ENCODE measurements at regions not wholly inside any gene's neighbourhood (a gene's known extent, or its start where the extent isn't known, plus 50 kb on each side); places are given as distances from the start of the nearest gene placed in this dataset.

GRCh38 chr9:108687006-108687987 lies 168.5 kb downstream of the ACTL7B start:
- TF ChIP-seq EP300 (IDR thresholded peaks at IDR 0.05; ENCODE audit: low read depth) (no peak), POLR2A (IDR thresholded peaks at IDR 0.05) (no peak), POLR2AphosphoS5 (IDR thresholded peaks at IDR 0.05) (no peak)
- TF ChIP-seq, protein P1, sequence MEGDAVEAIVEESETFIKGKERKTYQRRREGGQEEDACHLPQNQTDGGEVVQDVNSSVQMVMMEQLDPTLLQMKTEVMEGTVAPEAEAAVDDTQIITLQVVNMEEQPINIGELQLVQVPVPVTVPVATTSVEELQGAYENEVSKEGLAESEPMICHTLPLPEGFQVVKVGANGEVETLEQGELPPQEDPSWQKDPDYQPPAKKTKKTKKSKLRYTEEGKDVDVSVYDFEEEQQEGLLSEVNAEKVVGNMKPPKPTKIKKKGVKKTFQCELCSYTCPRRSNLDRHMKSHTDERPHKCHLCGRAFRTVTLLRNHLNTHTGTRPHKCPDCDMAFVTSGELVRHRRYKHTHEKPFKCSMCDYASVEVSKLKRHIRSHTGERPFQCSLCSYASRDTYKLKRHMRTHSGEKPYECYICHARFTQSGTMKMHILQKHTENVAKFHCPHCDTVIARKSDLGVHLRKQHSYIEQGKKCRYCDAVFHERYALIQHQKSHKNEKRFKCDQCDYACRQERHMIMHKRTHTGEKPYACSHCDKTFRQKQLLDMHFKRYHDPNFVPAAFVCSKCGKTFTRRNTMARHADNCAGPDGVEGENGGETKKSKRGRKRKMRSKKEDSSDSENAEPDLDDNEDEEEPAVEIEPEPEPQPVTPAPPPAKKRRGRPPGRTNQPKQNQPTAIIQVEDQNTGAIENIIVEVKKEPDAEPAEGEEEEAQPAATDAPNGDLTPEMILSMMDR (IDR thresholded peaks at IDR 0.05): no peak
- no peak for DNase-seq
- WGBS, 2 donors (ENCODE audit: low coverage in 1 of 2): 79 to 80% methylated on average over 7 to 8 of the region's 8 CpGs
- Histone ChIP-seq H3K4me1 (peaks cover 0 to 3% (median 0%) of the 10 kb centered on the region in 4 donors), H3K27me3 (no peaks in the 10 kb centered on the region), H3K36me3 (no peaks in the 10 kb centered on the region), H3K4me3 (no peak overlapping the region), H3K9me3 (peaks cover 0 to 6% of the 10 kb centered on the region in 2 donors), H3K27ac (no peak overlapping the region)
- in situ Hi-C loops (cut with MboI; ENCODE audit: low pct_ligation_motif_present in 1 of 4, low pct_unique_long_range_greater_than_20kb in 1 of 4, low sequenced_read_pairs in 3 of 4) (no loop called here), intact Hi-C loops (cut with DNase I; ENCODE audit: low total_unique reads) (no loop called here)

DNA sequence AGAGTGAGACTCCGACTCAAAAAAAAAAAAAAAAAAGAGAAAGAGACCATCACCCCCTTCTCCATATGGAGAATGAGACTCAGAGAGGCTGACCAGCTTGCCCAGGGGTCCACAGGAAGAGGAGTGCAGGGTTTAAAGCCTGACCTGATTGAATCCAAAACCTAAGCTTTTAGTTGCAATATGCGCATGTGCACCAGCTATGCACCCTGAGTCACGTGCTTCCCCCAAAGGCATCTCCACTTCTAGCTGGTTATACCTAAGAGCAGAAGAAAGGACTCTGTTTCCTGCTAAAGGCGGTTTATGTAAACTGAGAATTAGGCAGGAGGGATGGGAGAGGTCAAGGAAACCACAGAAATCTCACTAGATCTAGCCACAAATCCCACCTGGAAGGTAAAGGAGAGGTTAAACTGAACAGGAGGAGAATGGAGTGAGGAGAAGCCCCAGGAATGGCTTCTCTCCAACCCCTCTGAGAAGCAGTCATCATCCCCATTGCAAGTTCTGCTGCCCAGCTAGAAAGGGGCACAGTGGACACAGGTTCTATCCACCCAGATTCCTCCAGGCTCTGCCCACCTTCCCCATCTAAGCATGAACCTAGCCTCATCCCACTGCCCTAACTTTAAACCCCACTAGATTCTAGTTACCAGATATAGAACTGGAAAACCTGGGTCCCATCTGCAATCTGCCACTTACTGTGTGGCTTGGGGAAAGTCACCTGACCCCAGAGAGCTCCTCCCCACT lies 171.3 kb downstream of the ACTL7B start:
- TF ChIP-seq EP300 (IDR thresholded peaks at IDR 0.05; ENCODE audit: low read depth): no peak
- no peak for TF ChIP-seq POLR2A (IDR thresholded peaks at IDR 0.05)
- TF ChIP-seq, protein P1 (IDR thresholded peaks at IDR 0.05): no peak
- no peak for TF ChIP-seq POLR2AphosphoS5 (IDR thresholded peaks at IDR 0.05)
- Histone ChIP-seq H3K36me3 (no peaks in the 10 kb centered on the region), H3K9me3 (peaks cover 0 to 6% of the 10 kb centered on the region in 2 donors), H3K4me1 (no peaks in the 10 kb centered on the region), H3K4me3 (no peak overlapping the region), H3K27me3 (no peaks in the 10 kb centered on the region), H3K27ac (no peak overlapping the region)
- in situ Hi-C loops (cut with MboI; ENCODE audit: low pct_ligation_motif_present in 1 of 4, low pct_unique_long_range_greater_than_20kb in 1 of 4, low sequenced_read_pairs in 3 of 4) (no loop called here), intact Hi-C loops (cut with DNase I; ENCODE audit: low total_unique reads) (no loop called here)
- DNase-seq: no peak
- WGBS, 2 donors (ENCODE audit: low coverage in 1 of 2): 78 to 88% methylated on average over 4 of the region's 4 CpGs

- 80 to 88% methylated on average over 1 to 5 of the region's 5 CpGs for WGBS, 2 donors (ENCODE audit: low coverage in 1 of 2)
- Histone ChIP-seq H3K27ac (no peak overlapping the region), H3K36me3 (no peaks in the 10 kb centered on the region), H3K27me3 (no peaks in the 10 kb centered on the region), H3K4me3 (no peak overlapping the region), H3K9me3 (peaks cover 0 to 6% of the 10 kb centered on the region in 2 donors), H3K4me1 (no peaks in the 10 kb centered on the region)
- in situ Hi-C loops (cut with MboI; ENCODE audit: low pct_ligation_motif_present in 1 of 4, low pct_unique_long_range_greater_than_20kb in 1 of 4, low sequenced_read_pairs in 3 of 4): no loop called here
- no peak for TF ChIP-seq POLR2AphosphoS5 (IDR thresholded peaks at IDR 0.05)
- TF ChIP-seq, protein P1 (IDR thresholded peaks at IDR 0.05): no peak
- intact Hi-C loops (cut with DNase I; ENCODE audit: low total_unique reads): no loop called here
- DNase-seq: no peak
Measured at GRCh38 chr9:108683245-108683644, 172.5 kb downstream of the ACTL7B start.

DNA sequence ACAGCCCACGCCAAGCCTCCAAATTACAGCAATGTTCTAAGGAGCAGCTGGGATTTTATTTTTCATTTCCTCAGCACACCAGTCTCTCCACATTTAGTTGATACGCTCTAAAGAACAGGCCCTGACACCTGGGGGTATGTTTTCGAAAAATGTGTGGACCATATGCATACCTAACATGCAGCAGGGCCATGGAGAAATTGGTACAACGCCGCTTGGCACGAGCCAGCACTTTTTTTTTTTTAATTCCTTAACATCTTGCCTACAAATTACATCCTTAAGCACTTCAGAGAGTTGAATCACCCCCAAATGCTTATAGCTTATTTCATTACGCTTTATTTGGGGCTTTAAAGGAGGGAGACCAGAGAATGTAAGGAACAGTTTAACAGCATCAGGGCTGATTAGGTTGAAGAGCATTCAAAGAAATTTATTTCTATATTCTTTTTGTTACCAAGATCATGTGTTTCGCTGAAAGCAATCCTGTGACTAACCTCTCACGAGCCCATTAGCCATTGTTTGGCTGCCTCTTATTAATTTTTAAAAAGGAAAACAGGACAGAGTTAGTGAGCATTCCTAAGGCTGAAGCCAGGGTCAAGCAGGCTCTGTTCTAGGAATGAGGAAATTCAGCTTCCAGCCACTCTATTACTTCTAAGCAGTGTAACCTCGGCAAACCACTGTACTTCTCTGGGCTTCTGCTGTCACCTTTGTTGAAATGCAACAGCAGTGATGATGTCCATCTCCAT lies 173.8 kb downstream of the ACTL7B start:
- 84 to 93% methylated on average over 7 to 10 of the region's 10 CpGs for WGBS, 2 donors (ENCODE audit: low coverage in 1 of 2)
- Histone ChIP-seq H3K27me3 (no peaks in the 10 kb centered on the region), H3K36me3 (no peaks in the 10 kb centered on the region), H3K27ac (no peak overlapping the region), H3K4me1 (no peaks in the 10 kb centered on the region), H3K4me3 (no peak overlapping the region), H3K9me3 (peaks cover 0 to 6% of the 10 kb centered on the region in 2 donors)
- in situ Hi-C loops (cut with MboI; ENCODE audit: low pct_ligation_motif_present in 1 of 4, low pct_unique_long_range_greater_than_20kb in 1 of 4, low sequenced_read_pairs in 3 of 4): no loop called here
- no peak for DNase-seq
- TF ChIP-seq, protein P1 (IDR thresholded peaks at IDR 0.05): no peak
- TF ChIP-seq POLR2A (IDR thresholded peaks at IDR 0.05) (no peak), EP300 (IDR thresholded peaks at IDR 0.05; ENCODE audit: low read depth) (no peak), POLR2AphosphoS5 (IDR thresholded peaks at IDR 0.05) (no peak)
- intact Hi-C loops (cut with DNase I; ENCODE audit: low total_unique reads): no loop called here

All from transverse colon (tissue), 4 donors.